ENCODE measurements at regions not wholly inside any gene's neighbourhood (a gene's known extent, or its start where the extent isn't known, plus 50 kb on each side); places are given as distances from the start of the nearest gene placed in this dataset.
"Not testable (repeated sequence)": the region's sequence is repeated elsewhere in the genome, so short reads cannot be mapped to it uniquely, and the experiment has no call there.

GRCh38 chr5:36423578-36424307 is 122.0 kb upstream of the RANBP3L start (continued):
- TF ChIP-seq SP1 (IDR thresholded peaks at IDR 0.05; ENCODE audit: low read depth, low read length), result no peak

DNA sequence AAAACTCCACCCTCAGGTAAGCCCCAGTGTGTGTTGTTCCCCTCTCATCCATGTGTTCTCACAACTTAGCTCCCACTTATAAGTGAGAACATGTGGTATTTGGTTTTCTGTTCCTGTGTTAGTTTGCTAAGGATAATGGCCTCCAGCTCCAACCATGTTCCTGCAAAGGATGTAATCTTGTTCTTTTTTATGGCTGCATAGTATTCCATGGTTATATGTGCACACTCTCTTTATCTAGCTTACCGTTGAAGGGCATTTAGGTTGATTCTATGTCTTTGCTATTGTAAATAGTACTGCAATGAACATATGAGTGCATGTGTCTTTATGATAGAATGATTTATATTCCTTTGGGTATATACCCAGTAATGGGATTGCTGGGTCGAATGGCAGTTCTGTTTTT is 124.4 kb upstream of the RANBP3L start:
- intact Hi-C loops (cut with micrococcal nuclease; ENCODE audit: unreplicated experiment); H3K27ac ChIP-seq (ENCODE audit: control insufficient read depth, insufficient read depth); H3K4me2 ChIP-seq (ENCODE audit: control insufficient read depth, insufficient read depth); FAIRE-seq; RAD21 ChIA-PET (ENCODE audit: unreplicated experiment); H4K20me1 ChIP-seq (ENCODE audit: control insufficient read depth, insufficient read depth); H3K79me2 ChIP-seq (ENCODE audit: control insufficient read depth, insufficient read depth, low read length); H2AFZ ChIP-seq (ENCODE audit: control insufficient read depth, low read depth, low read length); BruUV-seq (replicated peaks); H3K9ac ChIP-seq (ENCODE audit: control insufficient read depth, insufficient read depth, low read length); H3K4me1 ChIP-seq (ENCODE audit: control insufficient read depth, insufficient read depth, low read length); H3K36me3 ChIP-seq (ENCODE audit: control insufficient read depth in 2 of 2, insufficient read depth in 2 of 2, low read length in 1 of 2); in situ Hi-C loops (cut with MboI); DNase-seq (ENCODE audit: low read depth, low spot score); H3K27me3 ChIP-seq (replicated peaks in 1 of 2; ENCODE audit: control insufficient read depth in 2 of 2, insufficient read depth in 2 of 2, low read length in 1 of 2); H3K9me3 ChIP-seq (replicated peaks; ENCODE audit: control insufficient read depth, insufficient read depth, low read length); ATAC-seq; H3K4me3 ChIP-seq; CTCF ChIA-PET; SMC1A ChIA-PET (ENCODE audit: uncharacterized antibody, unreplicated experiment); POLR2A ChIA-PET: not testable (repeated sequence)
- 32% methylated on average over 2 of the region's 2 CpGs for WGBS (ENCODE audit: insufficient coverage, insufficient replicate concordance, low lambda C conversion rate, missing lambda C conversion rate)

- WGBS (ENCODE audit: insufficient coverage, insufficient replicate concordance, low lambda C conversion rate, missing lambda C conversion rate), result 23% methylated on average over 4 of the region's 4 CpGs
- ATAC-seq (no peak), DNase-seq (ENCODE audit: low read depth, low spot score) (no peak), FAIRE-seq (no peak)
- Histone ChIP-seq H3K36me3 (ENCODE audit: control insufficient read depth in 2 of 2, insufficient read depth in 2 of 2, low read length in 1 of 2) (no peaks in the 10 kb centered on the region), H3K27ac (ENCODE audit: control insufficient read depth, insufficient read depth) (no peak overlapping the region), H3K4me1 (ENCODE audit: control insufficient read depth, insufficient read depth, low read length) (no peaks in the 10 kb centered on the region), H3K4me3 (no peak overlapping the region), H4K20me1 (ENCODE audit: control insufficient read depth, insufficient read depth) (no peaks in the 10 kb centered on the region), H3K9ac (ENCODE audit: control insufficient read depth, insufficient read depth, low read length) (no peak overlapping the region), H3K9me3 (replicated peaks; ENCODE audit: control insufficient read depth, insufficient read depth, low read length) (no peaks in the 10 kb centered on the region), H3K27me3 (replicated peaks in 1 of 2; ENCODE audit: control insufficient read depth in 2 of 2, insufficient read depth in 2 of 2, low read length in 1 of 2) (no peaks in the 10 kb centered on the region), H3K4me2 (ENCODE audit: control insufficient read depth, insufficient read depth) (no peak overlapping the region), H2AFZ (ENCODE audit: control insufficient read depth, low read depth, low read length) (no peak overlapping the region), H3K79me2 (ENCODE audit: control insufficient read depth, insufficient read depth, low read length) (no peaks in the 10 kb centered on the region)
- ChIA-PET RAD21 (ENCODE audit: unreplicated experiment) (no interaction called here), CTCF (no interaction called here), SMC1A (ENCODE audit: uncharacterized antibody, unreplicated experiment) (no interaction called here), POLR2A (no interaction called here)
- BruUV-seq (replicated peaks), result no TSS peak
- in situ Hi-C loops (cut with MboI) (no loop called here), intact Hi-C loops (cut with micrococcal nuclease; ENCODE audit: unreplicated experiment) (no loop called here)
- no peak for TF ChIP-seq PML (IDR thresholded peaks at IDR 0.05; ENCODE audit: low read length)
- TF ChIP-seq, protein P1, sequence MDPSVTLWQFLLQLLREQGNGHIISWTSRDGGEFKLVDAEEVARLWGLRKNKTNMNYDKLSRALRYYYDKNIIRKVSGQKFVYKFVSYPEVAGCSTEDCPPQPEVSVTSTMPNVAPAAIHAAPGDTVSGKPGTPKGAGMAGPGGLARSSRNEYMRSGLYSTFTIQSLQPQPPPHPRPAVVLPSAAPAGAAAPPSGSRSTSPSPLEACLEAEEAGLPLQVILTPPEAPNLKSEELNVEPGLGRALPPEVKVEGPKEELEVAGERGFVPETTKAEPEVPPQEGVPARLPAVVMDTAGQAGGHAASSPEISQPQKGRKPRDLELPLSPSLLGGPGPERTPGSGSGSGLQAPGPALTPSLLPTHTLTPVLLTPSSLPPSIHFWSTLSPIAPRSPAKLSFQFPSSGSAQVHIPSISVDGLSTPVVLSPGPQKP (IDR thresholded peaks at IDR 0.05; ENCODE audit: low read depth, low read length), result no peak
- no peak for TF ChIP-seq POU2F2 (IDR thresholded peaks at IDR 0.05; ENCODE audit: borderline replicate concordance, low read depth, low read length)
- no peak for TF ChIP-seq CBX3 (IDR thresholded peaks at IDR 0.05; ENCODE audit: borderline replicate concordance, low read depth)
- TF ChIP-seq CTCF (IDR thresholded peaks at IDR 0.05 in 2 of 3, conservative IDR thresholded peaks at IDR 0.05 in 1 of 3; ENCODE audit: control insufficient read depth in 2 of 3, extremely low read depth in 1 of 3, insufficient read depth in 1 of 3, low read depth in 3 of 3, low read length in 3 of 3), result no peak
Measured at GRCh38 chr5:36435516-36435915, 133.8 kb upstream of the RANBP3L start.
